Gastrocnemius medialis (tissue), 4 donors: ENCODE measurements at regions not wholly inside any gene's neighbourhood (a gene's known extent, or its start where the extent isn't known, plus 50 kb on each side); places are given as distances from the start of the nearest gene placed in this dataset.

Experiments
- ATAC-seq, 2 donors: fragments of 150-250 bp; one replicate each; pipeline ENCODE4 v1.9.1; 2016
- DNase-seq, 2 donors: peaks; one replicate each; pipeline ENCODE4 v3.0.0-alpha.2; 2019
- H3K27ac ChIP-seq, 4 donors: fragments of 200-600 bp; sonication (generic); 1 replicate in 1 of 4; 2 replicates in 3 of 4; pipeline ENCODE4 v1.5.1; 2016 to 2018; ENCODE audit warnings: mild to moderate bottlenecking in 2 of 4, moderate library complexity in 1 of 4
- H3K27me3 ChIP-seq, 3 donors: fragments of 200-600 bp; sonication (generic) in 2 of 3; 1 replicate in 1 of 3; 2 replicates in 2 of 3; pipeline versions ENCODE4 v1.5.1 to v1.6.0; 2016 to 2019; ENCODE audit warnings: mild to moderate bottlenecking in 1 of 3, moderate library complexity in 1 of 3
- H3K36me3 ChIP-seq, 2 donors: fragments of 200-600 bp; sonication (generic) in 1 of 2; one replicate each; pipeline ENCODE4 v1.5.1; 2017 to 2018
- H3K4me1 ChIP-seq, 2 donors: fragments of 200-600 bp; sonication (generic) in 1 of 2; one replicate each; pipeline ENCODE4 v1.5.1; 2016 to 2017; ENCODE audit warnings: mild to moderate bottlenecking in 2 of 2
- H3K4me3 ChIP-seq, 4 donors: fragments of 200-600 bp; sonication (generic) in 3 of 4; 1 replicate in 1 of 4; 2 replicates in 3 of 4; pipeline ENCODE4 v1.5.1; 2016 to 2019; ENCODE audit warnings: mild to moderate bottlenecking in 2 of 4
- H3K9me3 ChIP-seq, 3 donors: fragments of 200-600 bp; sonication (generic) in 2 of 3; 1 replicate in 1 of 3; 2 replicates in 2 of 3; pipeline ENCODE4 v1.5.1; 2016 to 2019
- POLR2A ChIP-seq, 2 donors: fragments of 450-650 bp; IDR thresholded peaks; one replicate each; pipeline ENCODE4 v1.6.1; 2017; ENCODE audit warnings: antibody characterized with exemption in 2 of 2, mild to moderate bottlenecking in 2 of 2, moderate library complexity in 2 of 2
- in situ Hi-C, 4 donors: fragments of 200-750 bp; cut with MboI; loops; one replicate each; pipeline versions ENCODE4 v1.15.0 to v1.8.0; 2017; ENCODE audit warnings: low sequenced_read_pairs in 4 of 4
- intact Hi-C: fragments of 100-400 bp; cut with DNase I; formaldehyde crosslinking; loops from one replicate; pipeline ENCODE4 v1.15.1; 2023; ENCODE audit warnings: low total_unique reads
- TF ChIP-seq, protein P1 (sequence below), 5 experiments: fragments of 450-650 bp in 3 of 5; fragments of 200-600 bp in 2 of 5; sonication (generic) in 2 of 5; IDR thresholded peaks in 4 of 5; conservative IDR thresholded peaks in 1 of 5; 1 replicate in 4 of 5; 2 replicates in 1 of 5; pipeline ENCODE4 v1.5.1; 2016 to 2019; ENCODE audit warnings: antibody characterized with exemption in 5 of 5, mild to moderate bottlenecking in 3 of 5, moderate library complexity in 3 of 5

DNA sequence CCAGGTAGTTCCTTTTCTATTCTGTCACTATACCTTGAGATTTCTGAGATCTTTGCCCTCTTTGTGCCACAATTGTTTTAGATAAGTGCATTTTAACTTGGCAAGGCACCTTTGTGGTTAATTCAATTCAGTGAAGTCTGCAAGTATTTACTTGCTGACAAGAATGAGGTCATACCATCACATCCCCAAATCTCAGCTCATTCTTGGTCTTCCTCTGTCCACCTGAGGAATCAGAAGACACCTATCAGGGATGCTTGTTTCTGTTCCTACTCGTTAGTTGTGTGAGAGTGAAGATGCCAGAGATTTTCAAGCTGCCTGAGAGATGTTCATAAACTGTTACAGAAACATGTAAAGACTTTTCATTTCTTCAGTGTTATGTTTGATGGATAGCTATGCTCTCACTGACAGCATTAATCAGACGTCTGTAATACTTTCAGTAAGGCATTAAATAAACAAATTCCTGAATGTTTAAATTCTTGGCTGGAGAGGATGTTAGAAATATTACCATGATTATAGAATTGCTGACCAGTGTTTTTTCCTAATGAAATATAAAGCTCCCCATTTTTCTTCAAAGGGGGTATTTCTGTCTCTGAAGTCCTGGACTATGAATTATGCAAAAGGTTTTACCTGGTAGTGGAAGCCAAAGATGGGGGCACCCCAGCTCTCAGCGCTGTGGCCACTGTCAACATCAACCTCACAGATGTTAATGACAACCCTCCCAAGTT, 135.0 kb upstream of the MTNR1B start:
- Histone ChIP-seq H3K4me3 (no peak overlapping the region), H3K27me3 (no peaks in the 10 kb centered on the region), H3K4me1 (no peaks in the 10 kb centered on the region), H3K9me3 (no peaks in the 10 kb centered on the region), H3K27ac (no peak overlapping the region), H3K36me3 (no peaks in the 10 kb centered on the region)
- no peak for DNase-seq
- intact Hi-C loops: no loop called here
- no peak for ATAC-seq
- TF ChIP-seq POLR2A (IDR thresholded peaks at IDR 0.05): no peak
- TF ChIP-seq, protein P1, sequence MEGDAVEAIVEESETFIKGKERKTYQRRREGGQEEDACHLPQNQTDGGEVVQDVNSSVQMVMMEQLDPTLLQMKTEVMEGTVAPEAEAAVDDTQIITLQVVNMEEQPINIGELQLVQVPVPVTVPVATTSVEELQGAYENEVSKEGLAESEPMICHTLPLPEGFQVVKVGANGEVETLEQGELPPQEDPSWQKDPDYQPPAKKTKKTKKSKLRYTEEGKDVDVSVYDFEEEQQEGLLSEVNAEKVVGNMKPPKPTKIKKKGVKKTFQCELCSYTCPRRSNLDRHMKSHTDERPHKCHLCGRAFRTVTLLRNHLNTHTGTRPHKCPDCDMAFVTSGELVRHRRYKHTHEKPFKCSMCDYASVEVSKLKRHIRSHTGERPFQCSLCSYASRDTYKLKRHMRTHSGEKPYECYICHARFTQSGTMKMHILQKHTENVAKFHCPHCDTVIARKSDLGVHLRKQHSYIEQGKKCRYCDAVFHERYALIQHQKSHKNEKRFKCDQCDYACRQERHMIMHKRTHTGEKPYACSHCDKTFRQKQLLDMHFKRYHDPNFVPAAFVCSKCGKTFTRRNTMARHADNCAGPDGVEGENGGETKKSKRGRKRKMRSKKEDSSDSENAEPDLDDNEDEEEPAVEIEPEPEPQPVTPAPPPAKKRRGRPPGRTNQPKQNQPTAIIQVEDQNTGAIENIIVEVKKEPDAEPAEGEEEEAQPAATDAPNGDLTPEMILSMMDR (IDR thresholded peaks at IDR 0.05 in 4 of 5, conservative IDR thresholded peaks at IDR 0.05 in 1 of 5): no peak
- in situ Hi-C loops: no loop called here

DNA sequence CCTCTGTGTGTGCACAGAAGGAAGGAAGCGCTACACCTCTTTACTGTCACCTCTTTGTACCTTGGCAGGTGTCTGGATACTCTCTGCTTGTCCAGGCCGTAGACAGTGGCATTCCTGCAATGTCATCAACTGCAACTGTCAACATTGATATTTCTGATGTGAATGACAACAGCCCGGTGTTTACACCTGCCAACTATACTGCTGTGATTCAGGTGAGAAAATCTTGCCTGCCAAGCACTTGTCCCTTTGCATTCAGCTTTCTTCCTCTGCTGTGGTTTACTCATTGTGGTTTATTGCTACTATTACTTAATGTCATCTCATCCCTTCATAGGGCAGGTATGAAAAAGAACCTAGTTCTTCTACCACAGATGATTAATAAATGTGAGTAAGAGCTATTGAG, 131.9 kb upstream of the MTNR1B start:
- no peak for ATAC-seq
- intact Hi-C loops (no loop called here), in situ Hi-C loops (no loop called here)
- DNase-seq: no peak
- TF ChIP-seq, protein P1 (IDR thresholded peaks at IDR 0.05 in 4 of 5, conservative IDR thresholded peaks at IDR 0.05 in 1 of 5): no peak
- no peak for TF ChIP-seq POLR2A (IDR thresholded peaks at IDR 0.05)
- H3K4me1 ChIP-seq: no peaks in the 10 kb centered on the region
- no peaks in the 10 kb centered on the region for H3K27me3 ChIP-seq
- no peaks in the 10 kb centered on the region for H3K9me3 ChIP-seq
- no peaks in the 10 kb centered on the region for H3K36me3 ChIP-seq
- no peak overlapping the region for H3K27ac ChIP-seq
- H3K4me3 ChIP-seq: no peak overlapping the region

DNA sequence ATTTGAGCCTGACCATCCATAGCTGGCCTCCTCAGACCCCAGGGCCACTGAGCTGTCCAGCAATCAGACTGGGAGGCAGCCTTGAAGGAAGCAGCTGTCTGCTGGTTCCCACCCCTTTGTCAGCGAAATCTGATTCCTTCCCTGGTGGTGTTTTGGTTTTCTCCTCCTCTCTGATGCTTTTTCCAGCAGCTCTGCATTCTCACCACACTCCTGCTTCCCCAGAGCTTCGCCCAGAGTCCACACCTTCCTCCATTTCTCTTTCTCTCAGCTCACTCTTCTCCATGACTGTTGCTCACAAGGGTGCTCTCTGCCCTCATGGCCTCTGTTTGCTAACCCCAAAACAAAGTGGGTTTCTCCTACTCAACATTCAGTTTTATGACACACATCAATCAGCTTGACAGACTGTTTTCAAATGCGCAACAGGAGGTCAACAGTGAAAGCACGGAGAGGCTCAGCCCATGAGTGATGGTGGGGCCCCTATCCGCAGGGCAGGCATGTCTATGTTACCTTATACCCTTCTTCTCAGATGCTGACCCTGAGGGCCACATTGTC, 130.6 kb upstream of the MTNR1B start:
- H3K4me3 ChIP-seq: no peak overlapping the region
- H3K27me3 ChIP-seq: no peaks in the 10 kb centered on the region
- intact Hi-C loops: no loop called here
- no peak for TF ChIP-seq POLR2A (IDR thresholded peaks at IDR 0.05)
- TF ChIP-seq, protein P1 (IDR thresholded peaks at IDR 0.05 in 4 of 5, conservative IDR thresholded peaks at IDR 0.05 in 1 of 5): no peak
- no peaks in the 10 kb centered on the region for H3K9me3 ChIP-seq
- H3K4me1 ChIP-seq: no peaks in the 10 kb centered on the region
- no peaks in the 10 kb centered on the region for H3K36me3 ChIP-seq
- DNase-seq: no peak
- no peak overlapping the region for H3K27ac ChIP-seq
- in situ Hi-C loops: no loop called here
- ATAC-seq: no peak

DNA sequence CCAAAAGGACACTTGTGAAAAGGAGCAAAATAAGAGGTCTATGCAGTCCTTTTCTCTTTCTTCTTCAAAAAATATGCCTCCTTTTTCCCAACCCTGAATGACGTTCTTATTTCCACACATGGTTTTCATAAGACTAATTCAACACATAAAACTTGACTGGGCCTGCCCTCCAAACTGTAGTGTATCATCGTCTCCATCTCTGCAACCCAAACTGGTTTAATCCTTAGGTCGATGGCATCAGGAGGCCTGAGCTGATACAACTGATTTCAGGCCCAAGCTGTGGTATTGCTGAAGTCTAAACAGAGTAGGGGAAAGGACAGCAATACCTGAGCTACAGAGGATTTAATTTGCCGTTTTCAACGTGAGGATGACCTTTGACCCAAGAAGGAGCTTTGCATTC, 130.0 kb upstream of the MTNR1B start:
- in situ Hi-C loops: no loop called here
- TF ChIP-seq POLR2A (IDR thresholded peaks at IDR 0.05): no peak
- TF ChIP-seq, protein P1 (IDR thresholded peaks at IDR 0.05 in 4 of 5, conservative IDR thresholded peaks at IDR 0.05 in 1 of 5): no peak
- intact Hi-C loops: no loop called here

More for the DNA sequence above, 130.0 kb upstream of the MTNR1B start:
- DNase-seq: no peak
- Histone ChIP-seq H3K9me3 (no peaks in the 10 kb centered on the region), H3K4me3 (no peak overlapping the region), H3K27me3 (no peaks in the 10 kb centered on the region), H3K36me3 (no peaks in the 10 kb centered on the region), H3K27ac (no peak overlapping the region), H3K4me1 (no peaks in the 10 kb centered on the region)
- no peak for ATAC-seq
